Spleen (tissue), 7 donors: ENCODE measurements at regions not wholly inside any gene's neighbourhood (a gene's known extent, or its start where the extent isn't known, plus 50 kb on each side); places are given as distances from the start of the nearest gene placed in this dataset.

ENCODE experiments used
- CTCF ChIP-seq, 11 experiments: fragments of 200-600 bp in 7 of 11; fragments of 450-650 bp in 4 of 11; sonication (generic) in 4 of 11; IDR thresholded peaks in 8 of 11; conservative IDR thresholded peaks in 3 of 11; 1 replicate in 7 of 11; 2 replicates in 4 of 11; pipeline versions ENCODE4 v1.4.0 to v1.8.0; 2016 to 2021; ENCODE audit warnings: antibody characterized with exemption in 11 of 11, inconsistent platforms in 4 of 11, mild to moderate bottlenecking in 1 of 11
- POLR2A ChIP-seq, 3 donors: fragments of 450-650 bp; IDR thresholded peaks; one replicate each; pipeline ENCODE4 v1.5.1; 2017; ENCODE audit warnings: antibody characterized with exemption in 3 of 3, mild to moderate bottlenecking in 1 of 3
- POLR2AphosphoS5 ChIP-seq, 3 donors: sonication (generic); formaldehyde crosslinking; IDR thresholded peaks; one replicate each; pipeline ENCODE4 v1.5.1; 2017; ENCODE audit warnings: antibody characterized with exemption in 3 of 3
- donor health status: DM: no; HTN: no; CAD: no; lungs with moderate emphysema.
- donor health status: DM: no; HTN: no; CAD: no.
- donor health status: DM: no; HTN: no; CAD: no.

GRCh38 chr2:144834363-144834762, 314.4 kb upstream of the ZEB2 start:
- TF ChIP-seq CTCF (IDR thresholded peaks at IDR 0.05 in 8 of 11, conservative IDR thresholded peaks at IDR 0.05 in 3 of 11) (no peak), POLR2A (IDR thresholded peaks at IDR 0.05) (no peak), POLR2AphosphoS5 (IDR thresholded peaks at IDR 0.05) (no peak)
